Natural killer cell (primary cell): ENCODE measurements at regions not wholly inside any gene's neighbourhood (a gene's known extent, or its start where the extent isn't known, plus 50 kb on each side); places are given as distances from the start of the nearest gene placed in this dataset.

Experiments
- ATAC-seq, 3 donors: fragments of 150-1000 bp in 2 of 3; fragments of 200-7000 bp in 1 of 3; cut with Tn5 transposase; 1 replicate in 1 of 3; 2 replicates in 2 of 3; pipeline ENCODE4 v1.10.0; 2021; ENCODE audit warnings: mild to moderate bottlenecking in 2 of 3, moderate library complexity in 2 of 3
- DNase-seq, 2 donors: peaks; one replicate each; pipeline versions ENCODE4 v3.0.0 to v3.0.0-alpha.2; 2013 to 2021; ENCODE audit warnings: mixed read lengths in 1 of 2
- H3K27ac ChIP-seq: one replicate; pipeline ENCODE4 v1.5.1; 2013; ENCODE audit warnings: mild to moderate bottlenecking, low read length
- H3K27me3 ChIP-seq: one replicate; pipeline ENCODE4 v1.6.1; 2013; ENCODE audit warnings: low read length; ENCODE audit not compliant: control insufficient read depth, insufficient read depth
- H3K36me3 ChIP-seq: one replicate; pipeline ENCODE4 v1.6.1; 2013; ENCODE audit warnings: low read length; ENCODE audit not compliant: control insufficient read depth, insufficient read depth
- H3K4me1 ChIP-seq: one replicate; pipeline ENCODE4 v1.6.1; 2013; ENCODE audit warnings: low read length; ENCODE audit not compliant: control insufficient read depth, insufficient read depth
- H3K4me3 ChIP-seq: one replicate; pipeline ENCODE4 v1.5.1; 2013; ENCODE audit warnings: low read length
- H3K9me3 ChIP-seq: one replicate; pipeline ENCODE4 v1.6.1; 2013; ENCODE audit warnings: low read length; ENCODE audit not compliant: control insufficient read depth, insufficient read depth
- H3K27ac Mint-ChIP-seq, 2 donors: one replicate each; pipeline ENCODE4 v1.8.0; 2022; ENCODE audit warnings: mild to moderate bottlenecking in 2 of 2, mixed read lengths in 2 of 2, moderate library complexity in 1 of 2
- H3K27me3 Mint-ChIP-seq, 2 donors: one replicate each; pipeline ENCODE4 v1.8.0; 2022; ENCODE audit warnings: low read depth in 2 of 2, mixed read lengths in 2 of 2
- H3K36me3 Mint-ChIP-seq: one replicate; pipeline ENCODE4 v1.8.0; 2022; ENCODE audit warnings: mixed read lengths
- H3K4me1 Mint-ChIP-seq, 2 donors: one replicate each; pipeline ENCODE4 v1.8.0; 2022; ENCODE audit warnings: mixed read lengths in 2 of 2
- H3K4me3 Mint-ChIP-seq: one replicate; pipeline ENCODE4 v1.8.0; 2022; ENCODE audit warnings: mild to moderate bottlenecking, moderate library complexity, mixed read lengths
- H3K9me3 Mint-ChIP-seq, 2 donors: one replicate each; pipeline ENCODE4 v1.8.0; 2022; ENCODE audit warnings: mixed read lengths in 2 of 2
- CTCF ChIP-seq: fragments of 200-600 bp; IDR thresholded peaks from one replicate; pipeline ENCODE4 v1.8.0; 2022; ENCODE audit warnings: antibody characterized with exemption
- WGBS: methylation state at CpG from one replicate; pipeline ENCODE4 v1.1.7; 2013; ENCODE audit warnings: missing lambda C conversion rate; ENCODE audit not compliant: insufficient coverage; 5-methylcytosine and 5-hydroxymethylcytosine counted together
- intact Hi-C: fragments of 100-400 bp; cut with micrococcal nuclease; formaldehyde crosslinking; loops from one replicate; pipeline ENCODE4 v1.14.2; 2022

- no peak overlapping the region for H3K4me3 ChIP-seq
- Mint-ChIP-seq H3K27ac (no peak overlapping the region), H3K27me3 (no peaks in the 10 kb centered on the region), H3K4me3 (no peak overlapping the region), H3K9me3 (no peaks in the 10 kb centered on the region), H3K4me1 (peaks cover 12 to 22% of the 10 kb centered on the region in 2 donors), H3K36me3 (no peaks in the 10 kb centered on the region)
- H3K27me3 ChIP-seq = no peaks in the 10 kb centered on the region
- intact Hi-C loops = no loop called here
- H3K4me1 ChIP-seq = peaks cover 4% of the 10 kb centered on the region
- 95% methylated on average over 9 of the region's 9 CpGs for WGBS
- ATAC-seq (no peak), DNase-seq (no peak)
- no peak for TF ChIP-seq CTCF
- H3K27ac ChIP-seq = no peak overlapping the region
- no peaks in the 10 kb centered on the region for H3K9me3 ChIP-seq
- no peaks in the 10 kb centered on the region for H3K36me3 ChIP-seq
Observed at GRCh38 chr20:40848526-40848925, 159.5 kb upstream of the MAFB start.

- H3K36me3 Mint-ChIP-seq = no peaks in the 10 kb centered on the region
- ATAC-seq (peak in 1 of 3 donors; percentile 35), DNase-seq (no peak)
- no peak overlapping the region for H3K27ac Mint-ChIP-seq
- H3K36me3 ChIP-seq = no peaks in the 10 kb centered on the region
- H3K27ac ChIP-seq = no peak overlapping the region
- H3K9me3 Mint-ChIP-seq = no peaks in the 10 kb centered on the region
- H3K4me1 Mint-ChIP-seq = peaks cover 10 to 18% of the 10 kb centered on the region in 2 donors
- no peak for TF ChIP-seq CTCF
- no peak overlapping the region for H3K4me3 Mint-ChIP-seq
- H3K4me3 ChIP-seq = no peak overlapping the region
- H3K27me3 ChIP-seq = no peaks in the 10 kb centered on the region
- H3K4me1 ChIP-seq = peaks cover 4% of the 10 kb centered on the region
- H3K27me3 Mint-ChIP-seq = no peaks in the 10 kb centered on the region
- no peaks in the 10 kb centered on the region for H3K9me3 ChIP-seq
- intact Hi-C loops = no loop called here
Observed at GRCh38 chr20:40849456-40849855, 160.4 kb upstream of the MAFB start.

- H3K9me3 Mint-ChIP-seq = no peaks in the 10 kb centered on the region
- Histone ChIP-seq H3K27me3 (no peaks in the 10 kb centered on the region), H3K27ac (no peak overlapping the region), H3K4me1 (peaks cover 4% of the 10 kb centered on the region), H3K36me3 (no peaks in the 10 kb centered on the region), H3K9me3 (no peaks in the 10 kb centered on the region), H3K4me3 (no peak overlapping the region)
- no peak for TF ChIP-seq CTCF
- peaks cover 9 to 17% of the 10 kb centered on the region in 2 donors for H3K4me1 Mint-ChIP-seq
- DNase-seq = no peak
- H3K4me3 Mint-ChIP-seq = no peak overlapping the region
- H3K27ac Mint-ChIP-seq = no peak overlapping the region
- no peak for ATAC-seq
- H3K36me3 Mint-ChIP-seq = no peaks in the 10 kb centered on the region
- H3K27me3 Mint-ChIP-seq = no peaks in the 10 kb centered on the region
- intact Hi-C loops = no loop called here
- 89% methylated on average over 5 of the region's 5 CpGs for WGBS
Observed at GRCh38 chr20:40851051-40851450, 162.0 kb upstream of the MAFB start.

GRCh38 chr20:40855269-40855668 is 166.2 kb upstream of the MAFB start:
- Histone ChIP-seq H3K4me1 (no peaks in the 10 kb centered on the region), H3K4me3 (no peak overlapping the region), H3K9me3 (no peaks in the 10 kb centered on the region), H3K27ac (no peak overlapping the region), H3K36me3 (no peaks in the 10 kb centered on the region), H3K27me3 (no peaks in the 10 kb centered on the region)
- Mint-ChIP-seq H3K36me3 (no peaks in the 10 kb centered on the region), H3K4me1 (peaks cover 0 to 6% of the 10 kb centered on the region in 2 donors), H3K9me3 (no peaks in the 10 kb centered on the region), H3K27ac (no peak overlapping the region), H3K27me3 (no peaks in the 10 kb centered on the region), H3K4me3 (no peak overlapping the region)
- 67% methylated on average over 1 of the region's 1 CpG for WGBS
- intact Hi-C loops = no loop called here
- TF ChIP-seq CTCF = no peak
- DNase-seq (no peak), ATAC-seq (no peak)
